PFSK-1 (cell line): ENCODE measurements at regions not wholly inside any gene's neighbourhood (a gene's known extent, or its start where the extent isn't known, plus 50 kb on each side); places are given as distances from the start of the nearest gene placed in this dataset.

Experiments
- POLR2AphosphoS5 ChIP-seq: IDR thresholded peaks from 2 replicates; pipeline ENCODE4 v1.6.1; 2012; ENCODE audit warnings: low read depth, mild to moderate bottlenecking, control low read depth, low read length, moderate library complexity
- REST ChIP-seq, 2 experiments: IDR thresholded peaks; 2 replicates each; pipeline versions ENCODE4 v1.6.1 to v1.8.0; 2011 to 2012; ENCODE audit warnings: low read depth in 2 of 2, low read length in 2 of 2, control low read depth in 1 of 2, inconsistent platforms in 1 of 2, mild to moderate bottlenecking in 1 of 2, moderate library complexity in 1 of 2; ENCODE audit not compliant: insufficient read depth in 1 of 2
- SIN3A ChIP-seq: IDR thresholded peaks from 2 replicates; pipeline ENCODE4 v1.6.1; 2012; ENCODE audit warnings: mild to moderate bottlenecking, low read length, moderate library complexity, borderline replicate concordance; ENCODE audit not compliant: insufficient read depth
- TAF1 ChIP-seq: IDR thresholded peaks from 2 replicates; pipeline ENCODE4 v1.6.1; 2012; ENCODE audit warnings: low read length, control low read depth, borderline replicate concordance; ENCODE audit not compliant: insufficient read depth

GRCh38 chr1:222074317-222074716 is 332.4 kb upstream of the DUSP10 start:
- TF ChIP-seq TAF1 = no peak
- no peak for TF ChIP-seq SIN3A
- TF ChIP-seq POLR2AphosphoS5 = no peak
- no peak for TF ChIP-seq REST (IDR thresholded peaks at IDR 0.05; ENCODE audit: insufficient read depth in 1 of 2, low read depth in 2 of 2, low read length in 2 of 2)
